ENCODE measurements at regions not wholly inside any gene's neighbourhood (a gene's known extent, or its start where the extent isn't known, plus 50 kb on each side); places are given as distances from the start of the nearest gene placed in this dataset.
"Not testable (repeated sequence)": the region's sequence is repeated elsewhere in the genome, so short reads cannot be mapped to it uniquely, and the experiment has no call there.

GRCh38 chr21:9763807-9764206 lies 757.6 kb upstream of the TPTE start:
- no peak overlapping the region for H3K27ac Mint-ChIP-seq
- Histone ChIP-seq H3K9me2 (ENCODE audit: insufficient read depth) (no peaks in the 10 kb centered on the region), H3K27ac (ENCODE audit: low read depth) (no peak overlapping the region), H3K79me2 (replicated peaks; ENCODE audit: insufficient read depth) (no peaks in the 10 kb centered on the region), H3K4me1 (ENCODE audit: insufficient read depth) (no peaks in the 10 kb centered on the region), H3K4me2 (no peak overlapping the region), H4K20me1 (replicated peaks; ENCODE audit: insufficient read depth) (no peaks in the 10 kb centered on the region), H2AFZ (no peak overlapping the region), H3K4me3 (no peak overlapping the region; the same call in 1 of the 2 replicates), H3F3A (replicated peaks; ENCODE audit: low read depth) (no peaks in the 10 kb centered on the region), H3K27me3 (ENCODE audit: insufficient read depth) (peaks cover 6% of the 10 kb centered on the region), H3K36me3 (ENCODE audit: insufficient read depth) (peaks cover 47% of the 10 kb centered on the region)
- TF ChIP-seq CREB1 (CRISPR knock-in tag; IDR thresholded peaks at IDR 0.05; ENCODE audit: low read depth) (no peak), EZH2phosphoT487 (IDR thresholded peaks at IDR 0.05; ENCODE audit: unreplicated experiment) (no peak), POLR2AphosphoS5 (IDR thresholded peaks at IDR 0.05; ENCODE audit: low read depth) (no peak), NANOG (IDR thresholded peaks at IDR 0.05; ENCODE audit: borderline replicate concordance) (no peak), ZNF331 (CRISPR knock-in tag; IDR thresholded peaks at IDR 0.05; ENCODE audit: low read depth) (no peak)
- no peak for ATAC-seq
- H3K4me1 Mint-ChIP-seq: no peaks in the 10 kb centered on the region
- H3K27me3 Mint-ChIP-seq (ENCODE audit: insufficient read depth, low read depth, poor library complexity): peaks cover 3% of the 10 kb centered on the region
- H3K9me3 Mint-ChIP-seq: no peaks in the 10 kb centered on the region
- no peak for DNase-seq (ENCODE audit: low spot score)
- H3K36me3 Mint-ChIP-seq (ENCODE audit: low read depth): peaks cover 7% of the 10 kb centered on the region; the same call in 2 of the 3 replicates
- no peak overlapping the region for H3K4me3 Mint-ChIP-seq

- not testable (repeated sequence) for H3K9me3 Mint-ChIP-seq; H3K79me2 ChIP-seq (replicated peaks; ENCODE audit: insufficient read depth); H2AFZ ChIP-seq; H3K27me3 ChIP-seq (ENCODE audit: insufficient read depth); H3F3A ChIP-seq (replicated peaks; ENCODE audit: low read depth); H3K9me2 ChIP-seq (ENCODE audit: insufficient read depth); H4K20me1 ChIP-seq (replicated peaks; ENCODE audit: insufficient read depth); H3K4me2 ChIP-seq; H3K4me3 ChIP-seq; H3K4me3 Mint-ChIP-seq; H3K27me3 Mint-ChIP-seq (ENCODE audit: insufficient read depth, low read depth, poor library complexity); H3K27ac ChIP-seq (ENCODE audit: low read depth); ATAC-seq; H3K4me1 Mint-ChIP-seq; H3K36me3 Mint-ChIP-seq (ENCODE audit: low read depth); H3K27ac Mint-ChIP-seq; DNase-seq (ENCODE audit: low spot score); H3K4me1 ChIP-seq (ENCODE audit: insufficient read depth)
- peaks cover 47% of the 10 kb centered on the region for H3K36me3 ChIP-seq (ENCODE audit: insufficient read depth)
These were observed 757.1 kb upstream of the TPTE start for GRCh38 chr21:9764294-9764693.

- peaks cover 38% of the 10 kb centered on the region for H3K36me3 ChIP-seq (ENCODE audit: insufficient read depth)
- not testable (repeated sequence) for H3F3A ChIP-seq (replicated peaks; ENCODE audit: low read depth); ATAC-seq; H3K79me2 ChIP-seq (replicated peaks; ENCODE audit: insufficient read depth); H3K27ac Mint-ChIP-seq; H3K27ac ChIP-seq (ENCODE audit: low read depth); H4K20me1 ChIP-seq (replicated peaks; ENCODE audit: insufficient read depth); H3K4me1 Mint-ChIP-seq; H3K36me3 Mint-ChIP-seq (ENCODE audit: low read depth); DNase-seq (ENCODE audit: low spot score); H3K4me3 ChIP-seq; H3K9me2 ChIP-seq (ENCODE audit: insufficient read depth); H3K4me2 ChIP-seq; H2AFZ ChIP-seq; H3K27me3 ChIP-seq (ENCODE audit: insufficient read depth); H3K4me3 Mint-ChIP-seq; H3K4me1 ChIP-seq (ENCODE audit: insufficient read depth); H3K9me3 Mint-ChIP-seq; H3K27me3 Mint-ChIP-seq (ENCODE audit: insufficient read depth, low read depth, poor library complexity)
These were observed 755.8 kb upstream of the TPTE start for GRCh38 chr21:9765538-9765937.

GRCh38 chr21:9766890-9767591 lies 754.3 kb upstream of the TPTE start:
- H3K36me3 ChIP-seq (ENCODE audit: insufficient read depth): peaks cover 32% of the 10 kb centered on the region
- DNase-seq (ENCODE audit: low spot score); ATAC-seq; H3K27ac ChIP-seq (ENCODE audit: low read depth); H3F3A ChIP-seq (replicated peaks; ENCODE audit: low read depth); H3K4me2 ChIP-seq; H3K4me1 ChIP-seq (ENCODE audit: insufficient read depth); H3K4me1 Mint-ChIP-seq; H3K36me3 Mint-ChIP-seq (ENCODE audit: low read depth); H3K4me3 Mint-ChIP-seq; H3K27ac Mint-ChIP-seq; H3K79me2 ChIP-seq (replicated peaks; ENCODE audit: insufficient read depth); H4K20me1 ChIP-seq (replicated peaks; ENCODE audit: insufficient read depth); H3K4me3 ChIP-seq; H3K27me3 ChIP-seq (ENCODE audit: insufficient read depth); H3K9me2 ChIP-seq (ENCODE audit: insufficient read depth); H3K9me3 Mint-ChIP-seq; H3K27me3 Mint-ChIP-seq (ENCODE audit: insufficient read depth, low read depth, poor library complexity); H2AFZ ChIP-seq: not testable (repeated sequence)
